Left forelimb (tissue), 1 donor: ENCODE measurements at regions not wholly inside any gene's neighbourhood (a gene's known extent, or its start where the extent isn't known, plus 50 kb on each side); places are given as distances from the start of the nearest gene placed in this dataset.

Experiments
- DNase-seq: peaks from one replicate; pipeline ENCODE4 v3.0.0-alpha.2; 2018; ENCODE audit warnings: low spot score

GRCh38 chr3:34983631-34984030, 655.7 kb upstream of the ARPP21 start:
- no peak for DNase-seq

GRCh38 chr3:34988296-34988695, 651.0 kb upstream of the ARPP21 start:
- DNase-seq: no peak

GRCh38 chr3:34995796-34996430, 643.4 kb upstream of the ARPP21 start:
- no peak for DNase-seq

GRCh38 chr3:34998902-34999301, 640.4 kb upstream of the ARPP21 start:
- no peak for DNase-seq

- DNase-seq: no peak
Measured at GRCh38 chr3:35012214-35012613, 627.1 kb upstream of the ARPP21 start.

- DNase-seq: no peak
Measured at GRCh38 chr3:35028157-35028556, 611.2 kb upstream of the ARPP21 start.

- no peak for DNase-seq
Measured at GRCh38 chr3:35042210-35042991, 596.9 kb upstream of the ARPP21 start.

GRCh38 chr3:35043040-35043439, 596.3 kb upstream of the ARPP21 start:
- no peak for DNase-seq

- DNase-seq: no peak
Measured at GRCh38 chr3:35044190-35044589, 595.1 kb upstream of the ARPP21 start.

GRCh38 chr3:35045118-35045517, 594.2 kb upstream of the ARPP21 start:
- no peak for DNase-seq

- no peak for DNase-seq
Measured at GRCh38 chr3:35064761-35065160, 574.6 kb upstream of the ARPP21 start.

GRCh38 chr3:35065891-35066290, 573.4 kb upstream of the ARPP21 start:
- no peak for DNase-seq

- no peak for DNase-seq
Measured at GRCh38 chr3:35067750-35068149, 571.6 kb upstream of the ARPP21 start.

- DNase-seq: no peak
Measured at GRCh38 chr3:35070088-35070487, 569.2 kb upstream of the ARPP21 start.

GRCh38 chr3:35071772-35072171, 567.6 kb upstream of the ARPP21 start:
- DNase-seq: no peak

GRCh38 chr3:35078780-35079179, 560.5 kb upstream of the ARPP21 start:
- no peak for DNase-seq

- no peak for DNase-seq
Measured at GRCh38 chr3:35079403-35079802, 559.9 kb upstream of the ARPP21 start.

GRCh38 chr3:35081899-35082298, 557.4 kb upstream of the ARPP21 start:
- DNase-seq: no peak

GRCh38 chr3:35088943-35089342, 550.4 kb upstream of the ARPP21 start:
- DNase-seq: no peak

GRCh38 chr3:35114686-35115085, 524.6 kb upstream of the ARPP21 start:
- no peak for DNase-seq

GRCh38 chr3:35120026-35120425, 519.3 kb upstream of the ARPP21 start:
- DNase-seq: no peak

- DNase-seq: no peak
Measured at GRCh38 chr3:35137612-35138011, 501.7 kb upstream of the ARPP21 start.

GRCh38 chr3:35141406-35141805, 497.9 kb upstream of the ARPP21 start:
- no peak for DNase-seq

GRCh38 chr3:35144011-35144410, 495.3 kb upstream of the ARPP21 start:
- DNase-seq: no peak
